Neural progenitor cell (in vitro differentiated cells): ENCODE measurements at regions not wholly inside any gene's neighbourhood (a gene's known extent, or its start where the extent isn't known, plus 50 kb on each side); places are given as distances from the start of the nearest gene placed in this dataset.

Source experiments
- DNase-seq: peaks from one replicate; pipeline ENCODE4 v3.0.0-alpha.2; 2016; ENCODE audit warnings: low spot score
- H2AFZ ChIP-seq: fragments of 200-600 bp; sonication (generic); replicated peaks from 2 replicates; pipeline ENCODE4 v1.6.1; 2016; ENCODE audit warnings: antibody characterized with exemption
- H3F3A ChIP-seq: fragments of 200-600 bp; sonication (generic); 2 replicates; pipeline ENCODE4 v1.6.1; 2016; ENCODE audit warnings: antibody characterized with exemption, low read depth
- H3K27ac ChIP-seq: fragments of 200-600 bp; sonication (generic); 2 replicates; pipeline ENCODE4 v1.5.1; 2016; ENCODE audit warnings: mild to moderate bottlenecking
- H3K27me3 ChIP-seq: fragments of 200-600 bp; sonication (generic); 2 replicates; pipeline ENCODE4 v1.6.1; 2016; ENCODE audit warnings: mild to moderate bottlenecking, moderate library complexity
- H3K36me3 ChIP-seq: fragments of 200-600 bp; sonication (generic); 2 replicates; pipeline ENCODE4 v1.5.1; 2016
- H3K4me1 ChIP-seq: fragments of 200-600 bp; sonication (generic); 2 replicates; pipeline ENCODE4 v1.6.1; 2016; ENCODE audit warnings: mixed run types
- H3K4me2 ChIP-seq: fragments of 200-600 bp; sonication (generic); 2 replicates; pipeline ENCODE4 v1.6.1; 2016
- H3K4me3 ChIP-seq: fragments of 200-600 bp; sonication (generic); 2 replicates; pipeline ENCODE4 v1.5.1; 2016
- H3K79me2 ChIP-seq: fragments of 200-600 bp; sonication (generic); 2 replicates; pipeline ENCODE4 v1.6.1; 2016; ENCODE audit warnings: low read depth
- H3K9ac ChIP-seq: fragments of 200-600 bp; sonication (generic); 2 replicates; pipeline ENCODE4 v1.6.1; 2016
- H3K9me3 ChIP-seq: fragments of 200-600 bp; sonication (generic); 2 replicates; pipeline ENCODE4 v1.5.1; 2016; ENCODE audit warnings: low read depth
- H4K20me1 ChIP-seq: fragments of 200-600 bp; sonication (generic); 2 replicates; pipeline ENCODE4 v1.6.1; 2016; ENCODE audit warnings: low read depth
- H3K27ac Mint-ChIP-seq: 3 replicates; pipeline ENCODE4 v1.8.0; 2021; ENCODE audit warnings: mixed read lengths
- H3K27me3 Mint-ChIP-seq: 2 replicates; pipeline ENCODE4 v1.8.0; 2022; ENCODE audit warnings: low read depth, mild to moderate bottlenecking, inconsistent platforms, moderate library complexity, mixed read lengths; ENCODE audit not compliant: insufficient read depth
- H3K36me3 Mint-ChIP-seq: 3 replicates; pipeline ENCODE4 v1.8.0; 2021; ENCODE audit warnings: mixed read lengths
- H3K4me1 Mint-ChIP-seq: 3 replicates; pipeline ENCODE4 v1.8.0; 2021; ENCODE audit warnings: mixed read lengths
- H3K4me3 Mint-ChIP-seq: 3 replicates; pipeline ENCODE4 v1.8.0; 2021; ENCODE audit warnings: mild to moderate bottlenecking, moderate library complexity, mixed read lengths
- H3K9me3 Mint-ChIP-seq: 3 replicates; pipeline ENCODE4 v1.8.0; 2020; ENCODE audit warnings: mixed read lengths
- EZH2 ChIP-seq: fragments of 200-600 bp; sonication (generic); IDR thresholded peaks from 2 replicates; pipeline ENCODE4 v1.6.1; 2017; ENCODE audit warnings: antibody characterized with exemption, mild to moderate bottlenecking, moderate library complexity
- EZH2phosphoT487 ChIP-seq: fragments of 200-600 bp; sonication (generic); IDR thresholded peaks from 2 replicates; pipeline ENCODE4 v1.6.1; 2017; ENCODE audit warnings: antibody characterized with exemption
- TF ChIP-seq, protein P1 (sequence below): fragments of 200-600 bp; sonication (generic); IDR thresholded peaks from 2 replicates; pipeline ENCODE4 v1.5.1; 2017; ENCODE audit warnings: antibody characterized with exemption, mild to moderate bottlenecking

DNA sequence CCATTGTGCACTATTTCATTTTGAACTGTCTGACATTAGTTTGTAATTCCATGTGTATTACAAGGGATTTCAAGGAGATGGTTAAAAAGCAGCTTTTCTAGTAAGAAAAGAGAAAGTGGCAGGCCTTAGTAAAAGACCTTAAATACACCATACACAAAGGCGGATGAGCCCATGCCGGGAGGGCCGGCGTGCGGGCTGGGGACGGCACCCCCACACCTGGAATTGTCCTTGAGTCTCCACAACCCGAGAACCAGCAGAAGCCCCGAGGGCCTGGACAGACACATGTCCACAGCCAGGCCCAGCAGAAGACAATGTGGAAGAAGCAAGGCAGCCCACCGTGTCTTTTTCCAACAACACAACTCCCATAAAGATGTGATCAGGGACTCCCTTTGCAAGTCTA is 123.7 kb upstream of the TCERG1L start:
- TF ChIP-seq EZH2 (no peak), EZH2phosphoT487 (no peak)
- TF ChIP-seq, protein P1, sequence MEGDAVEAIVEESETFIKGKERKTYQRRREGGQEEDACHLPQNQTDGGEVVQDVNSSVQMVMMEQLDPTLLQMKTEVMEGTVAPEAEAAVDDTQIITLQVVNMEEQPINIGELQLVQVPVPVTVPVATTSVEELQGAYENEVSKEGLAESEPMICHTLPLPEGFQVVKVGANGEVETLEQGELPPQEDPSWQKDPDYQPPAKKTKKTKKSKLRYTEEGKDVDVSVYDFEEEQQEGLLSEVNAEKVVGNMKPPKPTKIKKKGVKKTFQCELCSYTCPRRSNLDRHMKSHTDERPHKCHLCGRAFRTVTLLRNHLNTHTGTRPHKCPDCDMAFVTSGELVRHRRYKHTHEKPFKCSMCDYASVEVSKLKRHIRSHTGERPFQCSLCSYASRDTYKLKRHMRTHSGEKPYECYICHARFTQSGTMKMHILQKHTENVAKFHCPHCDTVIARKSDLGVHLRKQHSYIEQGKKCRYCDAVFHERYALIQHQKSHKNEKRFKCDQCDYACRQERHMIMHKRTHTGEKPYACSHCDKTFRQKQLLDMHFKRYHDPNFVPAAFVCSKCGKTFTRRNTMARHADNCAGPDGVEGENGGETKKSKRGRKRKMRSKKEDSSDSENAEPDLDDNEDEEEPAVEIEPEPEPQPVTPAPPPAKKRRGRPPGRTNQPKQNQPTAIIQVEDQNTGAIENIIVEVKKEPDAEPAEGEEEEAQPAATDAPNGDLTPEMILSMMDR = no peak
- H3K4me2 ChIP-seq = no peak overlapping the region
- no peak overlapping the region for H3K27ac ChIP-seq
- H3K9me3 ChIP-seq = no peaks in the 10 kb centered on the region
- no peaks in the 10 kb centered on the region for H3K27me3 ChIP-seq
- H3F3A ChIP-seq = no peaks in the 10 kb centered on the region
- Mint-ChIP-seq H3K4me1 (peaks cover 9% of the 10 kb centered on the region), H3K4me3 (no peak overlapping the region), H3K27ac (no peak overlapping the region), H3K36me3 (no peaks in the 10 kb centered on the region), H3K9me3 (no peaks in the 10 kb centered on the region), H3K27me3 (no peaks in the 10 kb centered on the region)
- no peak for DNase-seq
- H3K9ac ChIP-seq = no peak overlapping the region
- H3K4me3 ChIP-seq = no peak overlapping the region
- peaks cover 10% of the 10 kb centered on the region for H3K4me1 ChIP-seq
- no peaks in the 10 kb centered on the region for H3K36me3 ChIP-seq
- no peaks in the 10 kb centered on the region for H3K79me2 ChIP-seq
- no peak overlapping the region for H2AFZ ChIP-seq
- H4K20me1 ChIP-seq = no peaks in the 10 kb centered on the region

DNA sequence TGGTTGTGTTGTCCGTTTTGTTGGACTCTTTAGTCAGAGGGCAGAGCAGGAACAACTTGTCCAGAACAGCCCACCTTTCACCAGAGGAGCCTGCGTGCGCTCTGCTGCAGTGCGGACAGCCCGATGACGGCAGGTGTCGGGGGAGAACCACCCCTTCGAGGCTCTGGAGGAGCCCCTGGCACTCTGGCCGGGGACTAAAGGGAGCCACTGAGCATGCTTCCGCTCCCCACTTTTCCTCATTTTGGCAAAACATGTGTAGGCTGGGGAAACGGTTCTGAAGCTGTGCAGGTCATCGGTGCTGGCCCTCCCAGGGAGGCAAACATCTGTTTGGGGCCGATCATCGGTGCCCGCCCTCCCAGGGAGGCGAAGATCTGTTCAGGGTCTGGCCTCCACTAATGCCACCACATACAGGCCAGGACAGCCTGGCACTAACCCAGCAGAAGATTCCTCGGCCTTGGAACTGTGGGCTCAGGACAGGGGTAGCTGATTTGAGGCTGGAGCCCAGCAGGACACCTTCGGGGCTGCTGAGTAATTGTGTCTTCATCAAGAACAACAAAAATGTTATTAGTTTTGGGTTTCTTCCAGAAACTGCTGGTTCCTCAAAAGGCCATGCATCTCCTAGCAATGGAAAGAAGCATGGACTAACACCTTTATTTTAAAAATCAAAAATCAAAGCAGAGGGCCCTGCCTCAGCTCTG is 124.4 kb upstream of the TCERG1L start:
- H3K4me3 Mint-ChIP-seq = no peak overlapping the region
- H3K4me1 Mint-ChIP-seq = peaks cover 9% of the 10 kb centered on the region
- Histone ChIP-seq H4K20me1 (no peaks in the 10 kb centered on the region), H3K4me1 (peaks cover 10% of the 10 kb centered on the region), H3K4me3 (no peak overlapping the region), H3K9me3 (no peaks in the 10 kb centered on the region), H3K27me3 (no peaks in the 10 kb centered on the region), H3K4me2 (no peak overlapping the region), H3K79me2 (no peaks in the 10 kb centered on the region), H3K36me3 (no peaks in the 10 kb centered on the region), H2AFZ (no peak overlapping the region), H3F3A (no peaks in the 10 kb centered on the region), H3K9ac (no peak overlapping the region), H3K27ac (no peak overlapping the region)
- no peaks in the 10 kb centered on the region for H3K36me3 Mint-ChIP-seq
- H3K27ac Mint-ChIP-seq = no peak overlapping the region
- DNase-seq = no peak
- H3K27me3 Mint-ChIP-seq = no peaks in the 10 kb centered on the region
- TF ChIP-seq EZH2 (no peak), EZH2phosphoT487 (no peak)
- TF ChIP-seq, protein P1 = no peak
- H3K9me3 Mint-ChIP-seq = no peaks in the 10 kb centered on the region

DNA sequence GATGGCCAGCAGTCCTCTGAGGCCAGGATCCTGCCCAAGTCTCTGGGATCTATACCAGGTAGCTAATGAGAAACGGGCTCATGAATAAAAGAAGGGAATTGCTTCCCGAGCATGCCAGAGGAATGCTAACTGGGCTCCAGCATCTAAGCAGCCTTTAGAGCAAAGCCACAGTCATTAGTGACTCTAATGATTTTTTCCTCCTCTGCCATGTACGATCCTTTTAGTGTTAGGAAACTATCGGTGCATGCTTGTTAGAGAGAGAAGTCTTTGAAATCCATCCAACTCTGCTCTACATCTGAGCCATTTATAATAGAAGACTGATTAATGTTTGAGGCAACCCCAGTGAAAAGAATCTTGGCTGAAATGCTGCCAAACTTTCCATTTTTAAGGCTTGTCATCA is 124.9 kb upstream of the TCERG1L start:
- Histone ChIP-seq H2AFZ (no peak overlapping the region), H4K20me1 (no peaks in the 10 kb centered on the region), H3K27me3 (no peaks in the 10 kb centered on the region), H3K9me3 (no peaks in the 10 kb centered on the region), H3K79me2 (no peaks in the 10 kb centered on the region), H3K4me1 (peaks cover 10% of the 10 kb centered on the region), H3K9ac (no peak overlapping the region), H3F3A (no peaks in the 10 kb centered on the region), H3K36me3 (no peaks in the 10 kb centered on the region), H3K27ac (no peak overlapping the region), H3K4me3 (no peak overlapping the region), H3K4me2 (no peak overlapping the region)
- Mint-ChIP-seq H3K4me3 (no peak overlapping the region), H3K27me3 (no peaks in the 10 kb centered on the region), H3K27ac (no peak overlapping the region), H3K9me3 (no peaks in the 10 kb centered on the region), H3K36me3 (no peaks in the 10 kb centered on the region), H3K4me1 (peaks cover 9% of the 10 kb centered on the region)
- TF ChIP-seq, protein P1 = no peak
- TF ChIP-seq EZH2 (no peak), EZH2phosphoT487 (no peak)
- DNase-seq = no peak
